Lower lobe of right lung (tissue), 2 donors: ENCODE measurements at regions not wholly inside any gene's neighbourhood (a gene's known extent, or its start where the extent isn't known, plus 50 kb on each side); places are given as distances from the start of the nearest gene placed in this dataset.
"Not testable (repeated sequence)": the region's sequence is repeated elsewhere in the genome, so short reads cannot be mapped to it uniquely, and the experiment has no call there.

ENCODE experiments used
- ATAC-seq, 2 donors: fragments of 200-7000 bp; cut with Tn5 transposase; one replicate each; pipeline ENCODE4 v1.9.1; 2020 to 2022; ENCODE audit warnings: mild to moderate bottlenecking in 2 of 2, moderate library complexity in 2 of 2
- DNase-seq: peaks from one replicate; pipeline ENCODE4 v3.0.0-alpha.2; 2020
- H3K27ac ChIP-seq: fragments of 200-600 bp; one replicate; pipeline ENCODE4 v1.8.0; 2022
- H3K27me3 ChIP-seq: fragments of 200-600 bp; one replicate; pipeline ENCODE4 v1.8.0; 2022; ENCODE audit warnings: low read depth
- H3K36me3 ChIP-seq: fragments of 200-600 bp; one replicate; pipeline ENCODE4 v1.8.0; 2022; ENCODE audit warnings: mild to moderate bottlenecking
- H3K4me1 ChIP-seq: fragments of 200-600 bp; one replicate; pipeline ENCODE4 v1.8.0; 2022
- H3K4me3 ChIP-seq: fragments of 200-600 bp; one replicate; pipeline ENCODE4 v1.8.0; 2022; ENCODE audit warnings: mild to moderate bottlenecking
- H3K9me3 ChIP-seq: fragments of 200-600 bp; one replicate; pipeline ENCODE4 v1.8.0; 2022
- CTCF ChIP-seq: fragments of 200-600 bp; IDR thresholded peaks from one replicate; pipeline ENCODE4 v1.8.0; 2022; ENCODE audit warnings: antibody characterized with exemption, mild to moderate bottlenecking
- intact Hi-C: fragments of 100-400 bp; cut with DNase I; formaldehyde crosslinking; loops from one replicate; pipeline ENCODE4 v1.11.0; 2022
- donor health status: DM: no; HTN: yes; CAD: no; lungs with severe emphysema.

- no peak for ATAC-seq
- intact Hi-C loops, result no loop called here
- no peak for TF ChIP-seq CTCF
- no peak for DNase-seq
- H3K4me3 ChIP-seq, result no peak overlapping the region
- H3K36me3 ChIP-seq, result no peaks in the 10 kb centered on the region
- peaks cover 2% of the 10 kb centered on the region for H3K9me3 ChIP-seq
- no peaks in the 10 kb centered on the region for H3K27me3 ChIP-seq
- no peak overlapping the region for H3K27ac ChIP-seq
- no peaks in the 10 kb centered on the region for H3K4me1 ChIP-seq
Measured at GRCh38 chr7:16261100-16261499, 160.2 kb downstream of the CRPPA start.

- no peak for DNase-seq
- no peaks in the 10 kb centered on the region for H3K36me3 ChIP-seq
- ATAC-seq, result no peak
- no peaks in the 10 kb centered on the region for H3K27me3 ChIP-seq
- intact Hi-C loops, result no loop called here
- H3K27ac ChIP-seq, result no peak overlapping the region
- no peak overlapping the region for H3K4me3 ChIP-seq
- no peaks in the 10 kb centered on the region for H3K4me1 ChIP-seq
- H3K9me3 ChIP-seq, result peaks cover 7% of the 10 kb centered on the region
- TF ChIP-seq CTCF, result no peak
Measured at GRCh38 chr7:16260236-16260728, 161.1 kb downstream of the CRPPA start.

GRCh38 chr7:16256419-16256818 is 164.9 kb downstream of the CRPPA start:
- H3K27me3 ChIP-seq, H3K9me3 ChIP-seq, H3K36me3 ChIP-seq, intact Hi-C loops, H3K4me3 ChIP-seq, H3K27ac ChIP-seq, DNase-seq, ATAC-seq, H3K4me1 ChIP-seq: not testable (repeated sequence)

GRCh38 chr7:16255952-16256351 is 165.4 kb downstream of the CRPPA start:
- H3K9me3 ChIP-seq, H3K4me3 ChIP-seq, H3K4me1 ChIP-seq, H3K36me3 ChIP-seq, H3K27me3 ChIP-seq, ATAC-seq, intact Hi-C loops, H3K27ac ChIP-seq, DNase-seq: not testable (repeated sequence)

GRCh38 chr7:16250655-16251054 is 170.7 kb downstream of the CRPPA start:
- H3K4me1 ChIP-seq, H3K9me3 ChIP-seq, H3K36me3 ChIP-seq, DNase-seq, H3K4me3 ChIP-seq, H3K27ac ChIP-seq, H3K27me3 ChIP-seq, ATAC-seq, intact Hi-C loops: not testable (repeated sequence)

- ATAC-seq, H3K9me3 ChIP-seq, H3K27ac ChIP-seq, DNase-seq, H3K4me3 ChIP-seq, H3K4me1 ChIP-seq, H3K36me3 ChIP-seq, H3K27me3 ChIP-seq, intact Hi-C loops: not testable (repeated sequence)
Measured at GRCh38 chr7:16249204-16249603, 172.1 kb downstream of the CRPPA start.

GRCh38 chr7:16248556-16248955 is 172.8 kb downstream of the CRPPA start:
- ATAC-seq, DNase-seq, H3K27me3 ChIP-seq, intact Hi-C loops, H3K4me3 ChIP-seq, H3K4me1 ChIP-seq, H3K9me3 ChIP-seq, H3K27ac ChIP-seq, H3K36me3 ChIP-seq: not testable (repeated sequence)

- no peaks in the 10 kb centered on the region for H3K36me3 ChIP-seq
- no peak overlapping the region for H3K27ac ChIP-seq
- intact Hi-C loops, result no loop called here
- DNase-seq (no peak), ATAC-seq (no peak)
- H3K4me3 ChIP-seq, result no peak overlapping the region
- H3K4me1 ChIP-seq, result no peaks in the 10 kb centered on the region
- no peaks in the 10 kb centered on the region for H3K9me3 ChIP-seq
- H3K27me3 ChIP-seq, result no peaks in the 10 kb centered on the region
- TF ChIP-seq CTCF, result no peak
Measured at GRCh38 chr7:16244469-16244868, 176.9 kb downstream of the CRPPA start.
